GM18951 (cell line): ENCODE measurements at regions not wholly inside any gene's neighbourhood (a gene's known extent, or its start where the extent isn't known, plus 50 kb on each side); places are given as distances from the start of the nearest gene placed in this dataset.

ENCODE experiments used
- POLR2A ChIP-seq: IDR thresholded peaks from 4 replicates; pipeline ENCODE4 v1.6.1; 2011; ENCODE audit warnings: mild to moderate bottlenecking; ENCODE audit not compliant: insufficient read length, insufficient read depth; ENCODE audit errors: extremely low read depth
- in situ Hi-C: fragments of 300-500 bp; cut with MboI; formaldehyde crosslinking; loops from one replicate; pipeline ENCODE4 v1.12.0; 2022; ENCODE audit warnings: low sequenced_read_pairs, mixed read lengths, inconsistent platforms; ENCODE audit not compliant: unreplicated experiment

DNA sequence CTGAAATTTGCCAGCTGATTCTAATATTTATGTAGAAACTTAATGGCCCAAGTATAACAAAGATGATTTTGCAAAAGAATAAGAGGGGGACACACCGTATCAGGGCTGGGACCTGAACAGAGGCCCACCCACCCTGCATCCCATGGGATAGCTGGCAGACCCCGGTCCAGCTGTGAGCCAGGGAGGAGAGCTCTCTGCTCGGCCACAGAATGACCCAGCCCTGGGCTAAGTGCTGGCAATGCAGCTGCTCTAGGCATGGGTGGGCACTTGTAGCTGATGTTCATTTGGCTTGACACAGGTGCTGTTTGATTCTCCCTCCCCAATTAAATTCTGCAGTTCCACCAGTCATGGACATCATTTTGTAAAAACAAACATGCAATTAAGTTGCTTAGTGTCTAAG, 522.8 kb upstream of the RAB6C start:
- in situ Hi-C loops = no loop called here

GRCh38 chr2:129457277-129457818, 522.1 kb upstream of the RAB6C start:
- in situ Hi-C loops = no loop called here
- no peak for TF ChIP-seq POLR2A

More for the DNA sequence above, 522.8 kb upstream of the RAB6C start:
- TF ChIP-seq POLR2A = no peak

DNA sequence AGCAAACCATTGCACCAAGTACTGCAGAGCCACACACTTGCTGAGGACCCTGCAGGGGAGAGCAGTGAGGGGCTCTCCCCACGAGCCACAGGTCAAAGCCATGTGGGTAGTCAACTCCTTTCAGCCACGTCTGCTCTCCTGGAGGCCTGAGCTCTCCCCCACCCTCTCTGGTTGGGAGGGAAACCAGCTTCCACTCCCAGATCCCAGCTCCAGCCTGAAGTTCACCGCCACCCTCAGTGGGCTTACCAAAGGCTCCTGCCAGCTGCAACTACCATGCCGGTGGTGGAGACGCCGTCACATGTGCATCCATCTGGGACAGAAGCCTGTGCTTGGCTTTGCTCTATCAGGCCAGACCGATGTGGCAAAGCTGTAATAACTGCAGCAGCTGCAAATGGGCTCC, 521.5 kb upstream of the RAB6C start:
- no peak for TF ChIP-seq POLR2A
- in situ Hi-C loops = no loop called here

DNA sequence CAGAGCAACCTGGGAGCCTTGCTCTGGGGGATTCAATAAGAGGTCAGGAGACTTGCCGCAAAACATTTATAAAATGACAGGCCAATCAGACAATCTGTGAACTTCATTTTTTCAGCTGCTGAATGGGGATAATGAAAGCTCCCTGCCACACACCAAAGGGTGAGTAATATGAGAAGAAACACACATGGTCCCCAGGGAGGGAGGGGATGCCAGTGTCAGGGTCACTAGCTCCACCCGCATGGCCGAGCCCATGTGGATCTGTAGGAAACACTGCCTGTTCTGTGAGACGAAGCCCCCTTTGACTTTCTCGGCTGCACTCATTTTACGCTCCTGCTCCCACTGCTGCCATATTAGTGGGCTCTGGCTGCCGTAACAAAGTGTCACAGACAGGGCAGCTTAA, 521.0 kb upstream of the RAB6C start:
- TF ChIP-seq POLR2A = no peak
- in situ Hi-C loops = no loop called here

GRCh38 chr2:129459200-129459876, 520.1 kb upstream of the RAB6C start:
- no peak for TF ChIP-seq POLR2A
- in situ Hi-C loops = no loop called here

DNA sequence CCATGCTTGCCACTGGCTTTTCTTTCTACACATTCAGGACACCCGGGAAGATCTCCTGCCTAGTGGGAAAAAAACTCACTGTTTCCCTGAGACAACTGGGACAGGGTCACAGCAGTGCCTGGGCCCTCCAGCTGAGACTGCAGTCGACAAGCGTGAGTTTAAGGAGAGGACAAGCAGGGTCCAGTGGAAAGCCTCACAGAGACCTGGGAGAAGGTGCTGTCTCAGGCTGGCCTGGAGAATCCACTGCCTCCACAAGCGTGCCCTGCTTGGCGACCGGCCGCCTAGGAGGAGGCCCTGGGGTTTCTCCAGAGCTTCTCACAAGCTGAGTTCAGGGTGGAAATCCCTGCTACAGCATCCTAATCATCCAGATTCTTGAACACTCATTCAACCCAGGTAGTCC, 519.6 kb upstream of the RAB6C start:
- no peak for TF ChIP-seq POLR2A
- in situ Hi-C loops = no loop called here

DNA sequence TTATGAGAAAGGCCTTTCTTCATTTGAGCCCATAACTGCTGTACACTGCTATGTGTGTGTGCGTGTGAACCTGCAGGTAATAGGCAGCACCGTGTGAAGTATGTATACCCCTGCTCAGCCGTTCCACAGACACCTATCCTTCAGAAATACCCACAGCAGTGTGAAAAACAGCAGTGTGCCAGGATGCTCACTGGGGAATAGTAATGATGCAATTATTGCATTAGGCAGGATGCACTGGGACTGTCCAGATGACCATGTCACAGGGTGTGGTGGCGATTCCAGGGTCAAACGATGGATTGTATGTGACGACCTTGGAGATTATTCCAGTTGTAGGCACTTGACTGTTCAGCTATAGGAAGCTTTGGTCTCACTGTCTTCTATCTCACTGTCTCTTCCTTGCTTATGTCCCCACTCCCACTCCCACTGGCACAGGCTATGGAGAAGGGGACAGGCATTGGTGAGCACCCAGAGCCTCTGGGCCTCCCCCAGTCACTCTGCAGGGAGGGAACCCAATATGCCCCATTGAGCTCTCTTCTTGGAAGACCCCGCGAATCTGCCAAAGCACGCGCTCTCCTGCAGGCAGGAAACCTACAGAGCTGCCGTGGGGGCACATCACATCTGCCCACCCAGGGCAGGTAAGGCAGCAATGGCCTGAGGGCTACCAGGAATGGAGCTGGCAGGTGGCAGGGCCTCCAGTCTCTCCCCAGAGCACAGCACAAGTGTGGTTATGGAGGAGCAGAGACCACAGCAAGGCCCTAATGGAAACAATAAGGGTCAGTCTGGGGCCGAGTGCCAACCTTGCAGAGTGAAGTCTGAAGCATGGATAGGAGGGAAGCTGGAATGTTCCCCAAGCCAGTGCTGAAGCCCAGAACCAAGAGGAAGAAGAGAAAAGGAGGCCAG, 518.9 kb upstream of the RAB6C start:
- no peak for TF ChIP-seq POLR2A
- in situ Hi-C loops = no loop called here

- no peak for TF ChIP-seq POLR2A
- in situ Hi-C loops = no loop called here
Measured at GRCh38 chr2:129462349-129462748, 517.1 kb upstream of the RAB6C start.

- TF ChIP-seq POLR2A = no peak
- in situ Hi-C loops = no loop called here
Measured at GRCh38 chr2:129462967-129463366, 516.5 kb upstream of the RAB6C start.

GRCh38 chr2:129464036-129464435, 515.4 kb upstream of the RAB6C start:
- in situ Hi-C loops = no loop called here
- no peak for TF ChIP-seq POLR2A

DNA sequence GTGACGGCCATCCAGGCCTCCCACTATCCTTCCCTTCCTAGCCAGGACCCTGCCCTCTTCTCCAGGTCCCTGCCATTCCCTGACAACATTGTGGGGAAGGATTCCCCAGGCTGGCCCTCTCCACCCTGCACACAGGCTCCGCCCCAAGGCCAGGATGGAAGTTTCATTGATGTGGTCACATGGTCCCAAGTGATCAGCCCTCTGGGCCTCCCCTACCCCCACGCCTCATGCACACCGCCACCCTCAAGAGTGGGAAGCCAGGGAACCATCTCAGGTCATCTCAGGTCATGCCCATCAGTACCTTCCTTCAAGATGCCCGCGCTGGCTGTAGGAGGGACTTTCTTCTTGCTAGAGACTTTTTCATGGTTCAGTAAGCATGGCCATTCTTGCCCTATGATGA, 514.8 kb upstream of the RAB6C start:
- no peak for TF ChIP-seq POLR2A
- in situ Hi-C loops = no loop called here

GRCh38 chr2:129465045-129465444, 514.4 kb upstream of the RAB6C start:
- in situ Hi-C loops = no loop called here
- no peak for TF ChIP-seq POLR2A

DNA sequence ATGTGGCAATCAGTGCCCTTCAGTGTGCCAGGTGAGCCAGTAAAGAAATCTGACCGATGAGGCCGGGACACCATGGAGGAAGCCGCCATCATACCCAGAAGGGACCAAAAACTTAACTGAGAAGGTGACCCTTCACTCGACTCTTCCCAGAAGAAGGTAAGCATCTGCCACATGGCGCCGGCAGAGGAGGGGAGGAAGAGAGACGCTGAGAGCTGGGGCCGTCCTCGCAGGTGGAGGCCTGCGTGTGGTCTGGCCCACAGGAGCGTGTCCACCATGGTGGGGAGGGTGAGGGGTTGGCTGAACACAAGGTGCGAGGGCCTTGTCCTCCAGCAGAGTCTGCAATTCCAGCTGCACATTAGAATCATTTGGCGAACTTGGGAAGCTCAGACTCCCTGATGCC, 513.1 kb upstream of the RAB6C start:
- no peak for TF ChIP-seq POLR2A
- in situ Hi-C loops = no loop called here

- no peak for TF ChIP-seq POLR2A
- in situ Hi-C loops = no loop called here
Measured at GRCh38 chr2:129467012-129467779, 512.3 kb upstream of the RAB6C start.

GRCh38 chr2:129467941-129468340, 511.5 kb upstream of the RAB6C start:
- in situ Hi-C loops = no loop called here
- no peak for TF ChIP-seq POLR2A
